M059J (cell line): ENCODE measurements at regions not wholly inside any gene's neighbourhood (a gene's known extent, or its start where the extent isn't known, plus 50 kb on each side); places are given as distances from the start of the nearest gene placed in this dataset.

ENCODE experiments used
- DNase-seq: peaks from one replicate; pipeline ENCODE4 v3.0.0-alpha.2; 2012; ENCODE audit warnings: low read depth

GRCh38 chr9:81847181-81847915, 80.9 kb upstream of the SPATA31D4 start:
- DNase-seq = no peak

GRCh38 chr9:81848472-81848871, 79.8 kb upstream of the SPATA31D4 start:
- peak; percentile 80 for DNase-seq

GRCh38 chr9:81849631-81850259, 78.5 kb upstream of the SPATA31D4 start:
- DNase-seq = peak; percentile 79

GRCh38 chr9:81850724-81851123, 77.5 kb upstream of the SPATA31D4 start:
- DNase-seq = no peak

- no peak for DNase-seq
Observed at GRCh38 chr9:81851340-81851739, 76.9 kb upstream of the SPATA31D4 start.

GRCh38 chr9:81852820-81853219, 75.4 kb upstream of the SPATA31D4 start:
- no peak for DNase-seq

- DNase-seq = peak; percentile 72
Observed at GRCh38 chr9:81855538-81855937, 72.7 kb upstream of the SPATA31D4 start.

GRCh38 chr9:81858657-81859430, 69.4 kb upstream of the SPATA31D4 start:
- no peak for DNase-seq

- DNase-seq = no peak
Observed at GRCh38 chr9:81860581-81860980, 67.6 kb upstream of the SPATA31D4 start.

GRCh38 chr9:81861644-81862043, 66.6 kb upstream of the SPATA31D4 start:
- DNase-seq = peak; percentile 89

- peak; percentile 43 for DNase-seq
Observed at GRCh38 chr9:81868145-81868544, 60.1 kb upstream of the SPATA31D4 start.

- DNase-seq = peak; percentile 86
Observed at GRCh38 chr9:81871695-81872094, 56.5 kb upstream of the SPATA31D4 start.

- DNase-seq = no peak
Observed at GRCh38 chr9:81874250-81874649, 54.0 kb upstream of the SPATA31D4 start.

GRCh38 chr9:81874931-81875330, 53.3 kb upstream of the SPATA31D4 start:
- DNase-seq = peak; percentile 75

GRCh38 chr9:81877047-81877446, 51.2 kb upstream of the SPATA31D4 start:
- no peak for DNase-seq
